Ovary (tissue), 7 donors: ENCODE measurements at regions not wholly inside any gene's neighbourhood (a gene's known extent, or its start where the extent isn't known, plus 50 kb on each side); places are given as distances from the start of the nearest gene placed in this dataset.

Experiments
- DNase-seq, 5 donors: peaks; one replicate each; pipeline ENCODE4 v3.0.0-alpha.2; 2019 to 2020
- H3K27ac ChIP-seq, 2 donors: fragments of 200-600 bp; one replicate each; pipeline versions ENCODE4 v1.5.1 to v1.8.0; 2019 to 2022
- H3K27me3 ChIP-seq: fragments of 200-600 bp; one replicate; pipeline ENCODE4 v1.8.0; 2022
- H3K36me3 ChIP-seq: fragments of 200-600 bp; sonication (generic); one replicate; pipeline ENCODE4 v1.5.1; 2019
- H3K4me1 ChIP-seq: one replicate; pipeline ENCODE4 v1.8.1; 2013; ENCODE audit warnings: mild to moderate bottlenecking, moderate library complexity; ENCODE audit not compliant: insufficient read depth
- H3K4me3 ChIP-seq: fragments of 200-600 bp; sonication (generic); one replicate; pipeline ENCODE4 v1.5.1; 2017
- H3K9me3 ChIP-seq, 2 donors: fragments of 200-600 bp in 1 of 2; sonication (generic) in 1 of 2; one replicate each; pipeline versions ENCODE4 v1.5.1 to v1.8.1; 2013 to 2019; ENCODE audit warnings: mild to moderate bottlenecking in 1 of 2, moderate library complexity in 1 of 2
- EP300 ChIP-seq: sonication (generic); formaldehyde crosslinking; IDR thresholded peaks from one replicate; pipeline ENCODE4 v1.6.1; 2017; ENCODE audit warnings: antibody characterized with exemption
- POLR2A ChIP-seq: fragments of 450-650 bp; IDR thresholded peaks from one replicate; pipeline ENCODE4 v1.6.1; 2017; ENCODE audit warnings: antibody characterized with exemption, mild to moderate bottlenecking, moderate library complexity
- WGBS, 3 donors: extraction: QIAGEN DNeasy Blood & Tissue Kit in 1 of 3; methylation state at CpG; one replicate each; pipeline versions ENCODE4 v1.1.5 to v1.1.7; 2013 to 2017; 5-methylcytosine and 5-hydroxymethylcytosine counted together
- intact Hi-C, 4 donors: fragments of 100-400 bp; cut with DNase I; formaldehyde crosslinking; loops; one replicate each; pipeline versions ENCODE4 v1.11.0 to v1.15.1; 2022 to 2023
- TF ChIP-seq, protein P1 (sequence below), 3 donors: fragments of 450-650 bp in 2 of 3; fragments of 200-600 bp in 1 of 3; IDR thresholded peaks; one replicate each; pipeline versions ENCODE4 v1.5.1 to v1.8.0; 2016 to 2022; ENCODE audit warnings: antibody characterized with exemption in 3 of 3, mild to moderate bottlenecking in 1 of 3
- donor health status: DM: no; HTN: no; CAD: no; lungs with moderate emphysema.
- donor health status: DM: no; HTN: no; CAD: no.
- donor health status: Bipolar disorder and iron deficiency.
- donor health status: DM: no; HTN: no; CAD: no.
- donor health status: DM: yes; HTN: yes; CAD: no.

DNA sequence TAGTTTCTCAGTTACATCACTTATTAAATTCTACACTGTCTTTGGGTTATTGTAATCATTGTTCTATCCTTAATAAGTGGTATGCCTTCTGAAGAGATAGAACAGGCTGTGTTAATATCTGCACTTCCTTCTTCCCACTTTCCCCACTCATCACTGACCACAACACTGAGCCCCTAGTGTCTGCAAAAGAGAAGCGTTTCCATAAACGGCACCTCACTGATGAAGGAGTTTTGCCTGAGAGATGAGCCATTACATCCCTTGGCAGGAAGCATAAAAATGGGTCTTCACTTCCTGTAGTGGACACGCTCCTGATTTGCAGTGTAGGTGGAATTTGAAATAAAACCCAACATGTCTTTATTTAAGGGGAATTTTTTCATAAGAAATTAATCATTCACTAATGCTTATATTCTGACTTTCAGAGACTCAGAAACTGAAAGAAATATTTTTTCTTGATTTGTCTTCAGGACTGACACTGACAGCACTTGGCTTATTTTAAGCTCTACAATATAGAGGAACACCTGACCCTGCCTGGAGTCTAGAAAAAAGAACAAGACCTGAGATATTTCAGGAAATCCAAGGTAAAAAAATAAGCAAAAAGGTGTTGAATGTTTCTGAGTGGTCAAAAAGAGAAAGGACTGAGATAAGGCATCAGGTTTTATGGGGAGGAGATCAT is 275.3 kb downstream of the RAD51AP2 start:
- 59 to 72% (median 68%) methylated on average over 3 of the region's 3 CpGs for WGBS, 3 donors
- Histone ChIP-seq H3K4me1 (no peaks in the 10 kb centered on the region), H3K36me3 (no peaks in the 10 kb centered on the region), H3K4me3 (no peak overlapping the region), H3K27ac (no peak overlapping the region), H3K9me3 (no peaks in the 10 kb centered on the region), H3K27me3 (no peaks in the 10 kb centered on the region)
- no peak for DNase-seq
- intact Hi-C loops, result no loop called here
- TF ChIP-seq EP300 (no peak), POLR2A (no peak)
- TF ChIP-seq, protein P1, sequence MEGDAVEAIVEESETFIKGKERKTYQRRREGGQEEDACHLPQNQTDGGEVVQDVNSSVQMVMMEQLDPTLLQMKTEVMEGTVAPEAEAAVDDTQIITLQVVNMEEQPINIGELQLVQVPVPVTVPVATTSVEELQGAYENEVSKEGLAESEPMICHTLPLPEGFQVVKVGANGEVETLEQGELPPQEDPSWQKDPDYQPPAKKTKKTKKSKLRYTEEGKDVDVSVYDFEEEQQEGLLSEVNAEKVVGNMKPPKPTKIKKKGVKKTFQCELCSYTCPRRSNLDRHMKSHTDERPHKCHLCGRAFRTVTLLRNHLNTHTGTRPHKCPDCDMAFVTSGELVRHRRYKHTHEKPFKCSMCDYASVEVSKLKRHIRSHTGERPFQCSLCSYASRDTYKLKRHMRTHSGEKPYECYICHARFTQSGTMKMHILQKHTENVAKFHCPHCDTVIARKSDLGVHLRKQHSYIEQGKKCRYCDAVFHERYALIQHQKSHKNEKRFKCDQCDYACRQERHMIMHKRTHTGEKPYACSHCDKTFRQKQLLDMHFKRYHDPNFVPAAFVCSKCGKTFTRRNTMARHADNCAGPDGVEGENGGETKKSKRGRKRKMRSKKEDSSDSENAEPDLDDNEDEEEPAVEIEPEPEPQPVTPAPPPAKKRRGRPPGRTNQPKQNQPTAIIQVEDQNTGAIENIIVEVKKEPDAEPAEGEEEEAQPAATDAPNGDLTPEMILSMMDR (IDR thresholded peaks at IDR 0.05), result no peak

DNA sequence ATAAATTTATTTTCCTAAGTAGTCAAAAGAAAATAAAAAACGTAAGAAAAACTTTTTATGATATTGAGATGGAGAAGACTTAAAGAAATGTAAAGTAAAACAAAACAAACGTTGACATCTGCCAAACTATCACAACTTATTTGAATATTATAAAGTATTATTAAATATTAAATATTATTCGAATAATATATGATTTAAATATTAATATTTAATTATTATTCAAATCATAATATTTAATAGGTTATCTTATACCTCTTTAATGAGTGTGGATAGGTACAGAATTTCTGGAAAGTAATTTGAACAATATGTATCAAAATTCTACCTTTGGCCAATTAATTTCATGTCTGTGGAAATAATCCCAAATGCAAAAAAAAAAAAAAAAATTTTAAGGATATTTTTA is 278.7 kb downstream of the RAD51AP2 start:
- 69 to 80% (median 76%) methylated on average over 3 of the region's 3 CpGs for WGBS, 3 donors
- H3K27me3 ChIP-seq, result no peaks in the 10 kb centered on the region

DNA sequence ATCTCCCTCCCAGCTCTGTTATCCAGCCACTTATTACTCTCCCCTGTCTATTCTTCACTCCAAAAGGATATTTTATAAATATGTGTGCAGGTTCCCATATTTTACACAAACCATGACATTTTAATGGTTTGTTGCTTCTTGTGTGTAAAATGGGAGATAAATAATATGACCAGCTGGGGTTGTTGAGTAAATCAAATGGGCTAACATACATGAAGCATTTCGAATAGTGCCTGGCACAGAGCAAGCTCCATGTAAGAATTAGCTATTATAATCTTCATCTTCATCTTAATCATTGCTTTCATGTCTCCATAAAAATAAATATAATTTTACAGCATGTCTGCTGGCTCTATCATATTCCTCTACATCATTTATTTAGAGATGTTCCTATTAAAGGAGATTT is 283.1 kb downstream of the RAD51AP2 start:
- no peaks in the 10 kb centered on the region for H3K27me3 ChIP-seq
- H3K4me1 ChIP-seq, result no peaks in the 10 kb centered on the region
- no peak overlapping the region for H3K4me3 ChIP-seq
- no peak for DNase-seq
- H3K36me3 ChIP-seq, result no peaks in the 10 kb centered on the region
- no peaks in the 10 kb centered on the region for H3K9me3 ChIP-seq
- WGBS, 3 donors, result 56 to 78% (median 69%) methylated on average over 1 of the region's 1 CpG
- TF ChIP-seq, protein P1 (IDR thresholded peaks at IDR 0.05), result no peak
- no peak for TF ChIP-seq EP300
- TF ChIP-seq POLR2A, result no peak
- intact Hi-C loops, result no loop called here
- no peak overlapping the region for H3K27ac ChIP-seq

More for the DNA sequence above, 278.7 kb downstream of the RAD51AP2 start:
- no peak overlapping the region for H3K27ac ChIP-seq
- DNase-seq, result no peak
- TF ChIP-seq POLR2A, result no peak
- TF ChIP-seq, protein P1 (IDR thresholded peaks at IDR 0.05), result no peak
- TF ChIP-seq EP300, result no peak
- no peaks in the 10 kb centered on the region for H3K4me1 ChIP-seq
- no peak overlapping the region for H3K4me3 ChIP-seq
- no peaks in the 10 kb centered on the region for H3K36me3 ChIP-seq
- intact Hi-C loops, result no loop called here
- H3K9me3 ChIP-seq, result no peaks in the 10 kb centered on the region

DNA sequence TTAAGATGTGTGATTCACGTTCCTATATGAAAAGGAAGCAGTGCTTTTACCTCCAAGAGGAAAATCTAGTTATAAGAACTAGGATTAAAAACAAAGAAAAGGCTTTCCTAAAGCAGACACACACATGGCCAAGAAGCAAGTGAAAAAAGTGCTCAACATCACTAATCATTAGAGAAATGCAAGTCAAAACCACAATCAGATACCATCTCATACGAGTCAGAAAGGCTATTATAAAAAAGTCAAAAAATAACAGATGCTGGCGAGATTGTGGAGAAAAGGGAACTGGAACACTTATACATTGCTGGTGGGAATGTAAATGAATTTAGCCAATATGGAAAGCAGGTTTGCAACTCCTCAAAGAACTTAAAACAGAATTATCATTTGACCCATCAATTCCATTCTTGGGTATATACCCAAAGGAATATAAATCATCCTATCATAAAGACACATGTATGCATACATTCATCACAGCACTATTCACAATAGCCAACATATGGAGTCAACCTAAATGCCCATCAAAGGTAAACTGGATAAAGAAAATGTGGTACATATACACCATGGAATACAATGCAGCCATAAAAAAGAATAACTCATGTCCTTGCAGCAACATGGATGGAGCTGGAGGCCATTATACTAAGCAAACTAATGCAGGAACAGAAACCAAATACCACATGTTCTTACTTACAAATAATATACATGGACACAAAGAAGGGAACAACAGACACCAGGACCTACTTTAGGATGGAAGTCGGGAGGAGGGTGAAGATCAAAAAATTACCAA is 285.3 kb downstream of the RAD51AP2 start:
- TF ChIP-seq EP300, result no peak
- TF ChIP-seq POLR2A, result no peak
- TF ChIP-seq, protein P1 (IDR thresholded peaks at IDR 0.05), result no peak
- Histone ChIP-seq H3K4me3 (no peak overlapping the region), H3K9me3 (no peaks in the 10 kb centered on the region), H3K27me3 (no peaks in the 10 kb centered on the region), H3K4me1 (no peaks in the 10 kb centered on the region), H3K36me3 (no peaks in the 10 kb centered on the region), H3K27ac (no peak overlapping the region)
- WGBS, 3 donors, result 67 to 79% (median 68%) methylated on average over 4 of the region's 4 CpGs
- intact Hi-C loops, result no loop called here
- DNase-seq, result no peak
